B cell (primary cell): ENCODE measurements at regions not wholly inside any gene's neighbourhood (a gene's known extent, or its start where the extent isn't known, plus 50 kb on each side); places are given as distances from the start of the nearest gene placed in this dataset.

Experiments used
- ATAC-seq: fragments of 200-7000 bp; cut with Tn5 transposase; one replicate; pipeline ENCODE4 v1.10.0; 2021; ENCODE audit warnings: low read depth, mild to moderate bottlenecking, moderate number of reproducible peaks, moderate library complexity
- CTCF ChIA-PET: fragments of 350-600 bp; sonication (Branson Sonifier 250); formaldehyde crosslinking; loops from one replicate; lab custom pipeline; 2021; ENCODE audit warnings: antibody characterized with exemption, inconsistent platforms; lab: Charles Lee
- POLR2A ChIA-PET: fragments of 350-600 bp; sonication (Branson Sonifier 250); formaldehyde crosslinking; loops from one replicate; lab custom pipeline; 2021; ENCODE audit warnings: antibody characterized with exemption; lab: Charles Lee
- DNase-seq: peaks from one replicate; pipeline ENCODE4 v3.0.0; 2013
- H2AFZ ChIP-seq: 2 replicates; pipeline ENCODE4 v1.6.1; 2012; ENCODE audit warnings: mild to moderate bottlenecking, low read depth, low read length; ENCODE audit not compliant: insufficient read depth, poor library complexity, severe bottlenecking
- H3K27ac ChIP-seq, 2 donors: 1 replicate in 1 of 2; 2 replicates in 1 of 2; pipeline ENCODE4 v1.5.1; 2012 to 2013; ENCODE audit warnings: low read length in 2 of 2, mild to moderate bottlenecking in 2 of 2, moderate library complexity in 1 of 2
- H3K27me3 ChIP-seq, 4 experiments: fragments of 200-600 bp in 1 of 4; sonication (generic) in 1 of 4; replicated peaks in 1 of 4; 1 replicate in 2 of 4; 2 replicates in 2 of 4; pipeline versions ENCODE4 v1.6.1 to v1.7.0; 2013 to 2016; ENCODE audit warnings: low read length in 3 of 4, mild to moderate bottlenecking in 2 of 4, mixed read lengths in 1 of 4, moderate library complexity in 1 of 4; ENCODE audit not compliant: insufficient read depth in 4 of 4, control insufficient read depth in 3 of 4; ENCODE audit errors: control extremely low read depth in 1 of 4
- H3K36me3 ChIP-seq, 2 experiments: replicated peaks in 1 of 2; 1 replicate in 1 of 2; 2 replicates in 1 of 2; pipeline versions ENCODE4 v1.6.1 to v1.7.1; 2013; ENCODE audit warnings: low read length in 1 of 2; ENCODE audit not compliant: insufficient read depth in 2 of 2, control insufficient read depth in 1 of 2; ENCODE audit errors: control extremely low read depth in 1 of 2, extremely low read depth in 1 of 2
- H3K4me1 ChIP-seq, 2 donors: fragments of 200-600 bp in 1 of 2; sonication (generic) in 1 of 2; 1 replicate in 1 of 2; 2 replicates in 1 of 2; pipeline versions ENCODE4 v1.5.1 to v1.6.1; 2013 to 2017; ENCODE audit warnings: low read length in 2 of 2; ENCODE audit not compliant: control insufficient read depth in 2 of 2, insufficient read depth in 2 of 2
- H3K4me2 ChIP-seq: replicated peaks from 2 replicates; pipeline ENCODE3; 2012; ENCODE audit warnings: mild to moderate bottlenecking, low read depth, low read length; ENCODE audit not compliant: poor library complexity, severe bottlenecking
- H3K4me3 ChIP-seq, 5 experiments: fragments of 200-600 bp in 1 of 5; sonication (generic) in 1 of 5; 1 replicate in 3 of 5; 2 replicates in 2 of 5; pipeline versions ENCODE4 v1.5.1 to v1.7.0; 2011 to 2016; ENCODE audit warnings: low read length in 4 of 5, mild to moderate bottlenecking in 4 of 5, low read depth in 2 of 5, control low read depth in 1 of 5, moderate library complexity in 1 of 5; ENCODE audit not compliant: insufficient read depth in 1 of 5; ENCODE audit errors: control extremely low read depth in 1 of 5, extremely low read depth in 1 of 5
- H3K79me2 ChIP-seq: fragments of 200-600 bp; sonication (generic); one replicate; pipeline ENCODE4 v1.6.0; 2016; ENCODE audit warnings: low read length; ENCODE audit not compliant: control insufficient read depth, insufficient read depth
- H3K9ac ChIP-seq: fragments of 200-600 bp; sonication (generic); 2 replicates; pipeline ENCODE4 v1.6.1; 2017; ENCODE audit warnings: mild to moderate bottlenecking, low read length, moderate library complexity
- H3K9me3 ChIP-seq, 3 donors: one replicate each; pipeline versions ENCODE4 v1.6.1 to v1.7.1; 2013; ENCODE audit warnings: low read length in 2 of 3; ENCODE audit not compliant: control insufficient read depth in 2 of 3, insufficient read depth in 1 of 3; ENCODE audit errors: control extremely low read depth in 1 of 3
- H4K20me1 ChIP-seq: 2 replicates; pipeline ENCODE4 v1.6.0; 2012; ENCODE audit warnings: mild to moderate bottlenecking, low read length; ENCODE audit not compliant: insufficient read depth, control insufficient read depth, poor library complexity, severe bottlenecking
- H3K27ac Mint-ChIP-seq: one replicate; pipeline ENCODE4 v1.8.0; 2021; ENCODE audit warnings: mixed read lengths
- H3K27me3 Mint-ChIP-seq: one replicate; pipeline ENCODE4 v1.8.0; 2021; ENCODE audit warnings: mixed read lengths
- H3K4me1 Mint-ChIP-seq: one replicate; pipeline ENCODE4 v1.8.0; 2021; ENCODE audit warnings: mixed read lengths
- H3K4me3 Mint-ChIP-seq: one replicate; pipeline ENCODE4 v1.8.0; 2021; ENCODE audit warnings: mixed read lengths
- H3K9me3 Mint-ChIP-seq: one replicate; pipeline ENCODE4 v1.8.0; 2022; ENCODE audit warnings: mixed read lengths; ENCODE audit not compliant: insufficient read depth
- EZH2 ChIP-seq: IDR thresholded peaks from 2 replicates; pipeline ENCODE4 v1.6.1; 2012; ENCODE audit warnings: borderline replicate concordance, low read depth, mild to moderate bottlenecking, moderate library complexity, low read length; ENCODE audit not compliant: insufficient read depth, poor library complexity, severe bottlenecking
- WGBS: methylation state at CpG from one replicate; pipeline ENCODE4 v1.1.5; 2013; ENCODE audit warnings: missing lambda C conversion rate; ENCODE audit not compliant: insufficient coverage; 5-methylcytosine and 5-hydroxymethylcytosine counted together
- intact Hi-C: fragments of 100-400 bp; cut with micrococcal nuclease; formaldehyde crosslinking; loops from one replicate; pipeline ENCODE4 v1.10.0; 2022
- TF ChIP-seq, protein P1 (sequence below): fragments of 200-600 bp; IDR thresholded peaks from one replicate; pipeline ENCODE4 v1.8.0; 2022; ENCODE audit warnings: antibody characterized with exemption, mild to moderate bottlenecking

DNA sequence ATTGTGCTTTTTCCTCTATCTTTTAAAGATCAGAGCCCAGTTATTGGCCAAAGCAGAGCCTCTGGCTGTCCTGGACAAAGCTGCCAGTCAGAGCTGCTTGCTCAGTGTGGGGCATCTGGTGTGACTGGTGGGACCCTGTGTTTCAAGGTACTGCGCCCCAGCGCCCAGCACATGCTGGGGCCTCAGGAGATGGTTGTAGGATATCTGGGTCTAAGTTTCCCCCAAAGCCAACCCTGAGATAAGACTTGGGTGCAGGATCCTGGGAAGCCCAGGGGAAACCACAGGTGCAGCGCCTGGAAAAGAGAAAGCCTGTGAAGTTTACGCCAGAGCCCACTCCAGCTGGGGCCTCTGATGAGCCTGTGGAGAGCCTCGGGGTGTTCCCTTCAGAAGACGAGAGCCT lies 117.7 kb downstream of the RPIA start:
- TF ChIP-seq EZH2, result no peak
- TF ChIP-seq, protein P1, sequence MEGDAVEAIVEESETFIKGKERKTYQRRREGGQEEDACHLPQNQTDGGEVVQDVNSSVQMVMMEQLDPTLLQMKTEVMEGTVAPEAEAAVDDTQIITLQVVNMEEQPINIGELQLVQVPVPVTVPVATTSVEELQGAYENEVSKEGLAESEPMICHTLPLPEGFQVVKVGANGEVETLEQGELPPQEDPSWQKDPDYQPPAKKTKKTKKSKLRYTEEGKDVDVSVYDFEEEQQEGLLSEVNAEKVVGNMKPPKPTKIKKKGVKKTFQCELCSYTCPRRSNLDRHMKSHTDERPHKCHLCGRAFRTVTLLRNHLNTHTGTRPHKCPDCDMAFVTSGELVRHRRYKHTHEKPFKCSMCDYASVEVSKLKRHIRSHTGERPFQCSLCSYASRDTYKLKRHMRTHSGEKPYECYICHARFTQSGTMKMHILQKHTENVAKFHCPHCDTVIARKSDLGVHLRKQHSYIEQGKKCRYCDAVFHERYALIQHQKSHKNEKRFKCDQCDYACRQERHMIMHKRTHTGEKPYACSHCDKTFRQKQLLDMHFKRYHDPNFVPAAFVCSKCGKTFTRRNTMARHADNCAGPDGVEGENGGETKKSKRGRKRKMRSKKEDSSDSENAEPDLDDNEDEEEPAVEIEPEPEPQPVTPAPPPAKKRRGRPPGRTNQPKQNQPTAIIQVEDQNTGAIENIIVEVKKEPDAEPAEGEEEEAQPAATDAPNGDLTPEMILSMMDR, result no peak
- H3K9me3 Mint-ChIP-seq, result no peaks in the 10 kb centered on the region
- no peaks in the 10 kb centered on the region for H3K36me3 ChIP-seq
- H3K27ac ChIP-seq, result no peak overlapping the region
- H3K27me3 Mint-ChIP-seq, result no peaks in the 10 kb centered on the region
- DNase-seq (no peak), ATAC-seq (no peak)
- H3K9me3 ChIP-seq, result peaks cover 0 to 19% (median 0%) of the 10 kb centered on the region in 3 donors
- H4K20me1 ChIP-seq, result no peaks in the 10 kb centered on the region
- no peak overlapping the region for H3K4me3 ChIP-seq
- H3K4me2 ChIP-seq, result no peak overlapping the region
- ChIA-PET CTCF (no interaction called here), POLR2A (interaction anchor here (0.6 kb wide), 1 partner anchor 11 kb away, joined by 3 read pairs; no protein-coding TSS in a partner anchor)
- no peak overlapping the region for H3K4me3 Mint-ChIP-seq
- no peaks in the 10 kb centered on the region for H3K4me1 Mint-ChIP-seq
- H3K4me1 ChIP-seq, result no peaks in the 10 kb centered on the region
- no peak overlapping the region for H3K27ac Mint-ChIP-seq
- intact Hi-C loops, result no loop called here
- no peak overlapping the region for H2AFZ ChIP-seq
- no peaks in the 10 kb centered on the region for H3K79me2 ChIP-seq
- H3K9ac ChIP-seq, result no peak overlapping the region
- H3K27me3 ChIP-seq, result no peaks in the 10 kb centered on the region
- WGBS, result 91% methylated on average over 6 of the region's 6 CpGs

DNA sequence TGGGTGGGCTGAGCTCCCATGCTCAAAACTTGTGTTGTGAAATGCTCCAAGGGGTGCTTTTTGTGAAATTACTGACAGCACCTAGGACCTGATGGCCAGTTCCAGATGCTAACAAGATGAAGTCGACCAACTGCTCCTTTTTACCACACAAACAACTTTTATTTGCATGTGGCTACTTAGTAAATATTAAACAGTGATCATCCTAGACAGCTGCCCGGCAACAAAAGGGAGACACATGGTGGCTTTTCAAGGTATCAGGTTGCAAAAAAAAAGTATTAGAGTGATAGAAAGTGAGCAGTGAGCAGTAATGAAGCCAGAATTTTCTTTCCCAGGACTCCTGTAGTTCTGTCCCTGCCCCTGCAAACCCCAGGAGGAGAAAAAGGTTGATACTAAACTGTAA lies 118.5 kb downstream of the RPIA start:
- ChIA-PET CTCF (no interaction called here), POLR2A (interaction anchor here (0.6 kb wide), 1 partner anchor 11 kb away, joined by 3 read pairs; no protein-coding TSS in a partner anchor)
- H3K4me2 ChIP-seq, result no peak overlapping the region
- no peak overlapping the region for H2AFZ ChIP-seq
- Mint-ChIP-seq H3K9me3 (peaks cover 5% of the 10 kb centered on the region), H3K27me3 (no peaks in the 10 kb centered on the region), H3K4me1 (no peaks in the 10 kb centered on the region), H3K27ac (no peak overlapping the region), H3K4me3 (no peak overlapping the region)
- no peaks in the 10 kb centered on the region for H4K20me1 ChIP-seq
- no peak for ATAC-seq
- H3K79me2 ChIP-seq, result no peaks in the 10 kb centered on the region
- H3K9me3 ChIP-seq, result peaks cover 0 to 22% (median under 1%) of the 10 kb centered on the region in 3 donors
- H3K36me3 ChIP-seq, result no peaks in the 10 kb centered on the region
- DNase-seq, result no peak
- no peak overlapping the region for H3K4me3 ChIP-seq
- intact Hi-C loops, result no loop called here
- no peaks in the 10 kb centered on the region for H3K4me1 ChIP-seq
- H3K27ac ChIP-seq, result no peak overlapping the region
- no peaks in the 10 kb centered on the region for H3K27me3 ChIP-seq
- no peak overlapping the region for H3K9ac ChIP-seq
- TF ChIP-seq, protein P1, result no peak
- no peak for TF ChIP-seq EZH2
- no CpG with 5 or more reads among the region's 2 CpGs for WGBS
